GM18517 (cell line): ENCODE measurements at regions not wholly inside any gene's neighbourhood (a gene's known extent, or its start where the extent isn't known, plus 50 kb on each side); places are given as distances from the start of the nearest gene placed in this dataset.

Experiments used
- ATAC-seq: cut with Tn5 transposase; IDR thresholded peaks from one replicate; pipeline ENCODE4 v1.9.1; 2021; ENCODE audit warnings: mild to moderate bottlenecking, moderate library complexity; ENCODE audit not compliant: unreplicated experiment

GRCh38 chr3:162269636-162270458 lies 773.2 kb downstream of the OTOL1 start:
- ATAC-seq, result no peak

DNA sequence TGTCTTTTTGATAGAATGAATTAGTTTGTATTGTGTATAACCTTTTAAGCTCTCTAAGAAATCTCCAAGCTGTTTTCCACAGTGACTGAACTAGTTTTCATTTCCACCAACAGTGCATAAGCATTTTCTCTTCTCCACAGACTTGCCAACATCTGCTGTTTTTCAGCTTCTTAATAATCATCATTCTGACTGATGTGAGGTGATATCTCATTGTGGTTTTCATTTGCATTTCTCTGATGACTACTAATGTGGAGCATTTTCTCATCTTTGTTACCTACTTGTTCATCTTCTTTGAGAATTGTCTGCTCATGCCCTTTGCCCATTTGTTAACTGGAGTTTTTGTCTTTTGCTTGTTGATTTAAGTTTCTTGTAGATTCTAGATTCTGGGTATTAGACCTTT lies 777.5 kb downstream of the OTOL1 start:
- ATAC-seq, result no peak

- no peak for ATAC-seq
Measured at GRCh38 chr3:162278834-162279233, 782.2 kb downstream of the OTOL1 start.

GRCh38 chr3:162285259-162285658 lies 788.7 kb downstream of the OTOL1 start:
- no peak for ATAC-seq

DNA sequence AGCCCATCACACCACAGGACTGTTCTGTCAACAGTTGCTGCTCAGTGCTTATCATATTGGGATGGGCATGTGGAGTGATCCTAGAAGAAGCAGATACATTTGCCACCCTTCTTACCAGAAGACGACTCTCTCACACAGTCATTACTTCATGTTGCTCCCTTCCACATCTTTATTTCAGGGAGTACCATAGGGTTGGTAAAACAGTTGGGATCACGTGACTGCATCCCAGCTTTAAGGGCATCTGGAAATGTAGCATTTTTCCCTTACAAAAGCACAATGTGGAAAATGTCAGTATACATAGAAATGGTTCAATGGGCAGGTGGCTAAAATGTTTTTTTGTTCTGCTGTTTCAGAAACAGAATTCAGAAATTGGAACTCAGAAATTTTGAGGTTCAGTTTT lies 791.0 kb downstream of the OTOL1 start:
- no peak for ATAC-seq

DNA sequence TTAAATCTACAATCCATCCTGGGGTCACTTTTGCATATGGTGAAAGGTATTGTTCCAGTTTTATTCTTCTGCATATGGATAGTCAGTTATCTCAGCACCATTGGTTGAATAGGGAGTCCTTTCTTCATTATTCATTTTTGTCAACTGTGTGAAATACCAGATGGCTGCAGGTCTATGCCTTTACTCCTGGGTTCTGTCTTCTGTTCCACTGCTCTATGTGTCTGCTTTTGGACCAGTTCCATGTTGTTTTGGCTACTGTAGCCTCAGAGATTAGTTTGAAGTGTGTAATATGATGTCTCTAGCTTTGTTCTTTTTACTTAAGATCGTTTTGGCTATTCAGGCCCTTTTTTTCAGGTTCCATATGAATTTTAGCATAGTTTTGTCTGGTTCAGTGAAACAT lies 795.8 kb downstream of the OTOL1 start:
- ATAC-seq, result no peak

DNA sequence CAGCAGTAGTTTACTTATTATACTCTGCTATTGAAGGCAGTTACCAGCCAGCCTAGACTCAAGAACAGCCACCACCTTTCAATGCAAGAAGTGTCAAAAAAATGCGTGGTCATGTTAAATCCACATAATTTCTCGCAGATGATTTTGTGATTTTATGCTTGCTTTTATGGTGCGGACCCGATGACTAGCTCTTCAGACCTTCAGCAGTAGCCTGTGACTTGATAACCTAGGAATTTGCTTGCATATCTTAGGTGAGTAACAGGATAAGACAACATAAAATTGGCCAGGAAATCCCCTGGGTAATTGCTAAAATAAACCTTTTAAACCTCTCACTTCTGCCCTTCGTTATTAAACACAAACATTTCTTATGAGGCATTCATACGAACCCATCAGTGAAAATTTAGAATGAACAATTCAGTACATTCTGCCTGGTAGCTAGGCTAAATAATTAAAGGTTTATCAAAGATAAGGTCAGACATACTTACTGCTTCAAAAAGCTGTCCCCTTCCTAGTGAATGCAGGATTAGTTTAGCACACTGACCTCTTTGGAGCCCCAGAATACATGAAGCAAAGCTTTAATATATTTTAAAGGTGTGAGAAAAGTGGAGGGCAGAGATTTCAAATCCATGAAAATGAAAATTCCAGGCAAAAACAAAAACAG lies 798.8 kb downstream of the OTOL1 start:
- no peak for ATAC-seq

GRCh38 chr3:162302983-162303624 lies 806.5 kb downstream of the OTOL1 start:
- no peak for ATAC-seq

- ATAC-seq, result no peak
Measured at GRCh38 chr3:162317046-162317445, 820.4 kb downstream of the OTOL1 start.

DNA sequence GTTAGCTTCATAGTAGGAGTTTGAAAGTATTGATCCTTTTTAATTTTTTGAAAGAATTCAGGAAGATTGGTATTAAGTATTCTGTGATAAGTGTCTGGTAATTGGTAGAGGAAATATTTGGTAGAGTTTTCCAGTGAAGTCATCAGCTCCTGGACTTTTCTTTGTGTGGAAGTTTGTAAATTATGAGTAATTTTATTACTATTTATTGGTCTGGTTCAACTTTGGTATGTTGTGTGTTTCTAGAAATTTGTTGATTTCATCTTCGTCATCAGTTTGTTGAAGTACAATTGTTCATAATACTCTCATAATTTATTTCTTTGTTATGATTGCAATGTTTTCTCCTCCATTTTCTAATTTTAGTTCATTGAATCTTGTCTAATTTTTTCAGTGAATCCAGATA lies 832.0 kb downstream of the OTOL1 start:
- no peak for ATAC-seq

DNA sequence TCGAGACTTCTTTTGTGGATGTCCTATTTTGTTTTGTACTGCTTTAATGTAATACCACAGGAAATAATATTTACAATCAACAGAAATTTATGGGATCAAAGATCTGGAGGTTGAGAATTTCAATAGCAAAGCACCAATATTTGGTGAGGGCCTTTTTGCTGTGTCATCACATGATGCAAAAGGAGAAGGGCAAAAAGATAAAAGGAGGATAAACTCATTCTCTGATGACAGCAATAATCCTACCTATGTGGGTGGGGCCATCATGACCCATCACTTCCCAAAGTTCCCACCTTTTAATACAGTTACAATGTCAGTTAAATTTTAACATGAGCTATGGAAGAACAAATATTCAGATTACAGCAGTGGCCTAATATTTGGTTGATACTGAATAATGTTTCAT lies 832.9 kb downstream of the OTOL1 start:
- no peak for ATAC-seq

GRCh38 chr3:162332344-162332743 lies 835.7 kb downstream of the OTOL1 start:
- no peak for ATAC-seq

- no peak for ATAC-seq
Measured at GRCh38 chr3:162334537-162334936, 837.9 kb downstream of the OTOL1 start.

DNA sequence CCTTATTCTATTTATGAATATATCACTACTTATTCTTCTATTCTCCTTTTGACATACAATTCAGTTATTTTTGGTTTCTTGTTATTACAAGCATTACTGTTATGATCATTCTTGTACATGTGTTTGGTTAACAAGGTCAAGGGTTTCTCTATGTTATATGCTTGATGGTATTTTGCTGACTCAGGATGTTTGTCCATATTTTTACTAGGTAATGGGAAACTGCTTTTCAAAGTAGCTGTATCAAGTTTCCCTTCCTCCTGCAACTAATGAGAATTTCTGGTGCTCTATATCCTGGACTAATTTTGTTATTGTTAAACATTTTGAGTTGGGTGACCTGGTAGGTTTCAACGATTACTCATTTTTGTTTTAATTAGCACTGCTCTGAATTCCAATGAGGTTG lies 841.0 kb downstream of the OTOL1 start:
- no peak for ATAC-seq

DNA sequence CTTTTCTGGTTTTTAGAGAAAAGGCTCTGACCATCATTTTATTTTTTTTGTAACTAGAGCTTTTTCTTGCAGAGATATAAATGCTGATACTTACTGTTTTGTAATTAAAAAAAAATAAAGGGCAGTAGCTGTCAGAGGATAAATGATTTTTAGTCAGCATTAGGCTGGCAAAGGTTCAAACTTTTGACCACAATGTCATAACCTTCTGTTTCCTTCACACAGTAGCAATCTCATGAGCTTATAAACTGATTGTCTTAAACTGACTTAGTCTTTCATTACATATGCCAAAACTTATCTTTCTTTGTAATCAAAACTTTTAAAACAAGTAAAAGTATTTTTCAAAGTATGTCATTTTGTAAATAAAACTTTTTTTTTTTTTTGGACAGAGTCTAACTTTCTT lies 841.9 kb downstream of the OTOL1 start:
- no peak for ATAC-seq

DNA sequence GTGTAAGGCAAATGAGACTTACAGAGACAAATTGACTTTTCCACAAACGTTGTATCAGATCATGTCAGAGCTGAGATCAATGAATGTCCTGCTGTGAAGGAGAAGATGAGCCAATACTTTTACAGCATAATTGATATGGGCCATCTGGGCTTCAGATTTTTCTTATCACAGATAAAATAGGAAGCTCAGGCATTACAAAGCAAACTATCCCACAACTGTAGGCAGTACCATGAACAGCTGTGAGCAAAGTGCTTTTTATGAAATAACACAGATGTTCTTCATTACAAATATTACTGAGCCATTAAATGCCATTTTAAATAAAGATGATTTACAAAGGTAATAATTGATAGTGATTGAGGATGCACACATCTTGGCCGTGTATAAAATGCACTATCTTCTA lies 852.3 kb downstream of the OTOL1 start:
- ATAC-seq, result no peak

DNA sequence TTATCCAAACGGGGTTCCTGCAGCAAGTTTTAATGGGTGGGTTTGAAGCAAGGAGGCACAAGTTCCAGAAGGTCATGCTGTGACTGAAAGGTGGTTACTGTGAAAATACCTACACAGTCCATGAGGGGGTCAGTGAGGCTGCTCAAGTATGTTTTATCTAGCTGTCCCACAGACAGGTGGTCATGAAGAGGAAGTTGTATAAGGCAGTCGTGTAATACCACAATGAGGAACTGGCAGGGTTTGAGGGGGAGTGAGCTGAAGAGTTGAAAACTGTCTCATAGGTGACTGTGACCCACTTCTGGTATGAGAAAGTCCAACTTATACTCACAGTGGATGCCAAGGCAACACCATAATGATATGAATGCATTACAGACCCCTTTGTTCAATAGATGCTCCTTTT lies 856.8 kb downstream of the OTOL1 start:
- ATAC-seq, result no peak

DNA sequence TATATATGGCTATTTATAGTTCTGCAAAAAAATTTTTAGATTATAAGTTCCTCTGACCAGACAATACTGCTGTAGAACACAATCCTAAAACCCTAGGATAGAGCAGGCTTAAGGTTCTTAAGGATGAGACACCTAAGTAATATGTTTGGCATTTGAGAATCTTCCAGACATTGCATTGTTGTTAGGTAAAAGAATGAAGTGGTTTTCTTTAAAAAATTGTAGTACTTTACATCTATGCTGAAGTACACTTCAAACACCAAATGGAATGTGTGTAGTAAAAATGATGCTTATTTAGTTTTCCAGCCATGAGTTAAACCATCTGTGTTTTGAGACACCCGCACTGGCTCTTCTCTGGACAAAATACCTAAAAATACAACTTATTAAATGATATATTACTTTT lies 857.7 kb downstream of the OTOL1 start:
- no peak for ATAC-seq

DNA sequence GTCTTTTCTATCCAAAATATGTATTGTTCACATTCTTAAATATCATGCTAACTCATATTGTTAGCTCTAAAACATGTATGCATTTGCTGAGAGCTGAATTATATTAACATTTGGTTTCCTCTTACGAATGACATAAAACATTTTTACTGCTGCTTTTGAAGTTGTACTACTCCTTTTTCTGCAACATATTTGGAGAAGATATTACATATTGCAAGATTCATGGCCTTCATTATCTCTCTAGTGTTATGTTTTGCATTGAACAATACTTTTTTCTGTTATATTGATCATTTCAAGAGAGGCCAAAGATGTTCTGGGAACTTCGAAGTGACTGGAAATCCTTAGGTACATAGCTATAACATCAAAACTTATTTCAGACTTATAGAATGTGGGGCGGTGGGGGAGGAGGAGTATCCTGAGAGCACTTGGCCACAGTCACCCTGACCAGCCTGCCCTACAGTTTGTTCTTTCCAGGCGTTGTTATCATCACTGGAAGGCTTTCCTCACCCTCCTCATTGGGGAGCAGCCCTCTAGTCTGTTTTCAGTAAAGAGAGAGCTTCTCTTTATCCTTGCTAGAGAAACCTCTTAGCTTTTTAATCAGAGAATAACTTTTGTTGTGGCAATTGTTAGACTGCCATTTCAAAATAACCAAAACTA lies 868.6 kb downstream of the OTOL1 start:
- no peak for ATAC-seq

GRCh38 chr3:162366166-162366766 lies 869.7 kb downstream of the OTOL1 start:
- ATAC-seq, result no peak
